ENCODE measurements at regions not wholly inside any gene's neighbourhood (a gene's known extent, or its start where the extent isn't known, plus 50 kb on each side); places are given as distances from the start of the nearest gene placed in this dataset.

GRCh38 chr6:90765895-90766294, 179.0 kb upstream of the MAP3K7 start:
- Mint-ChIP-seq H3K27me3 (peaks cover 5% of the 10 kb centered on the region), H3K4me3 (no peak overlapping the region), H3K4me1 (no peaks in the 10 kb centered on the region), H3K36me3 (ENCODE audit: low read depth) (no peaks in the 10 kb centered on the region), H3K9me3 (no peaks in the 10 kb centered on the region), H3K27ac (no peak overlapping the region)
- DNase-seq: no peak
- ChIA-PET POLR2A (no interaction called here), CTCF (no interaction called here)

- peaks cover 5% of the 10 kb centered on the region for H3K27me3 Mint-ChIP-seq
- CTCF ChIA-PET: no interaction called here
Observed at GRCh38 chr6:90765491-90765890, 178.6 kb upstream of the MAP3K7 start.

DNA sequence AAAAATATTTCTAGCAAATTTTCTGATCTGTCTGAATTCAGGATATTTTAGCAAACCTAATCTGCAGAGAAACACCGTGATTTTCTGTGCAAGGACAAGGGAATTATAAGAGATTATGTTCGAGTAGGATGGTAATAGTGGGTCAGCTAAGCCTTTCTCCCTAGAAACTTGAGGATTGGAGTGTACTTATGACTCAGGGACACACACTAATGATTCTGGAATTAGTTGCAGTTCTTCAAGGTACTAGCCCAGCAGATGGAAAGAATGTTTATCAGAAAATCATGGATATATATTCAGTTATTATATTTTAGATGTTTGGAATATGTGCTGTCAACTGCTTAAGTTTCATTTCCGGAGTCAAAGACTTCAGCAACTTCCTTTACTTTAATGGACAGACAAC, 177.1 kb upstream of the MAP3K7 start:
- Mint-ChIP-seq H3K27me3 (peaks cover 5% of the 10 kb centered on the region), H3K4me1 (no peaks in the 10 kb centered on the region), H3K36me3 (ENCODE audit: low read depth) (no peaks in the 10 kb centered on the region), H3K9me3 (no peaks in the 10 kb centered on the region), H3K4me3 (no peak overlapping the region), H3K27ac (no peak overlapping the region)
- CTCF ChIA-PET: no interaction called here
- DNase-seq: no peak
- POLR2A ChIA-PET: no interaction called here

More at GRCh38 chr6:90765491-90765890, 178.6 kb upstream of the MAP3K7 start:
- POLR2A ChIA-PET: no interaction called here
- DNase-seq: no peak
- H3K4me3 Mint-ChIP-seq: no peak overlapping the region
- H3K36me3 Mint-ChIP-seq (ENCODE audit: low read depth): no peaks in the 10 kb centered on the region
- no peaks in the 10 kb centered on the region for H3K9me3 Mint-ChIP-seq
- H3K4me1 Mint-ChIP-seq: no peaks in the 10 kb centered on the region
- H3K27ac Mint-ChIP-seq: no peak overlapping the region

- Mint-ChIP-seq H3K4me1 (no peaks in the 10 kb centered on the region), H3K27me3 (peaks cover 9% of the 10 kb centered on the region), H3K36me3 (ENCODE audit: low read depth) (no peaks in the 10 kb centered on the region), H3K4me3 (no peak overlapping the region), H3K9me3 (no peaks in the 10 kb centered on the region), H3K27ac (no peak overlapping the region)
- ChIA-PET POLR2A (no interaction called here), CTCF (no interaction called here)
- DNase-seq: no peak
Observed at GRCh38 chr6:90759664-90760063, 172.8 kb upstream of the MAP3K7 start.

DNA sequence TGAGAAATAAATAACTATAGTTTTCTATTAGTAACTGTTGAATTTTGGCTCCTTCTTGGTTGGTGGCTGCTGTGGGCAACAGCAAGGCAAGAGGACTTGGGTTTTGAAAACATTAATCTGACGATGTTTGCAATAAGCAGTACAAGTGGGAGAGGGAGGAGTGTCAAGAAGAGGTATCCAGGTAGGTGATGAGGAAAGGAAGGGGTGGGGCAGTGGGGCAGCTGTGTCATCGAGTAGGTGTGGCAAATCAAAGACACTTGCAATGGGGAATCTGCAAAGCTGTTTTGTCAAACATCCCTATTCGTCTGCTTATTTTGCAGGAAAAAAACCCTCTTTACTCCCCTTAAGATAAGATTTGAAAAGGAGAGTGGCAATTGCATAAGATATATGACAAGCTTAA, 171.9 kb upstream of the MAP3K7 start:
- POLR2A ChIA-PET: no interaction called here
- CTCF ChIA-PET: no interaction called here
- Mint-ChIP-seq H3K27me3 (peaks cover 9% of the 10 kb centered on the region), H3K36me3 (ENCODE audit: low read depth) (no peaks in the 10 kb centered on the region), H3K4me3 (no peak overlapping the region), H3K27ac (no peak overlapping the region), H3K4me1 (no peaks in the 10 kb centered on the region), H3K9me3 (no peaks in the 10 kb centered on the region)
- DNase-seq: no peak

GRCh38 chr6:90753820-90754643, 167.2 kb upstream of the MAP3K7 start:
- Mint-ChIP-seq H3K9me3 (no peaks in the 10 kb centered on the region), H3K27me3 (peaks cover 7% of the 10 kb centered on the region), H3K27ac (no peak overlapping the region), H3K4me3 (no peak overlapping the region), H3K36me3 (ENCODE audit: low read depth) (no peaks in the 10 kb centered on the region), H3K4me1 (no peaks in the 10 kb centered on the region)
- CTCF ChIA-PET: interaction anchor here (0.5 to 0.6 kb wide), 2 partner anchors 130 to 1709 kb away, joined by 3 read pairs; no protein-coding TSS in a partner anchor
- POLR2A ChIA-PET: no interaction called here
- no peak for DNase-seq

- CTCF ChIA-PET: interaction anchor here (1.1 kb wide), 1 partner anchor 9 kb away, joined by 3 read pairs; no protein-coding TSS in a partner anchor
Observed at GRCh38 chr6:90739802-90740201, 152.9 kb upstream of the MAP3K7 start.

GRCh38 chr6:90739339-90739738, 152.5 kb upstream of the MAP3K7 start:
- ChIA-PET CTCF (interaction anchor here (1.1 kb wide), 1 partner anchor 10 kb away, joined by 3 read pairs; no protein-coding TSS in a partner anchor), POLR2A (no interaction called here)
- Mint-ChIP-seq H3K36me3 (ENCODE audit: low read depth) (no peaks in the 10 kb centered on the region), H3K4me3 (no peak overlapping the region), H3K27ac (no peak overlapping the region), H3K27me3 (peaks cover 16% of the 10 kb centered on the region), H3K9me3 (peaks cover under 1% of the 10 kb centered on the region), H3K4me1 (no peaks in the 10 kb centered on the region)
- no peak for DNase-seq

More at GRCh38 chr6:90739802-90740201, 152.9 kb upstream of the MAP3K7 start:
- no peaks in the 10 kb centered on the region for H3K4me1 Mint-ChIP-seq
- no peaks in the 10 kb centered on the region for H3K36me3 Mint-ChIP-seq (ENCODE audit: low read depth)
- H3K4me3 Mint-ChIP-seq: no peak overlapping the region
- H3K27ac Mint-ChIP-seq: no peak overlapping the region
- H3K9me3 Mint-ChIP-seq: no peaks in the 10 kb centered on the region
- H3K27me3 Mint-ChIP-seq: peaks cover 13% of the 10 kb centered on the region
- DNase-seq: no peak
- POLR2A ChIA-PET: no interaction called here

- Mint-ChIP-seq H3K27me3 (peaks cover 10% of the 10 kb centered on the region), H3K36me3 (ENCODE audit: low read depth) (no peaks in the 10 kb centered on the region), H3K27ac (no peak overlapping the region), H3K9me3 (peaks cover 2% of the 10 kb centered on the region), H3K4me3 (no peak overlapping the region), H3K4me1 (no peaks in the 10 kb centered on the region)
- DNase-seq: no peak
- CTCF ChIA-PET: interaction anchor here (0.9 kb wide), 1 partner anchor 18 kb away, joined by 3 read pairs; no protein-coding TSS in a partner anchor
- POLR2A ChIA-PET: no interaction called here
Observed at GRCh38 chr6:90730151-90730673, 143.3 kb upstream of the MAP3K7 start.

- H3K27ac Mint-ChIP-seq: no peak overlapping the region
- POLR2A ChIA-PET: no interaction called here
- CTCF ChIA-PET: no interaction called here
- H3K4me1 Mint-ChIP-seq: no peaks in the 10 kb centered on the region
- DNase-seq: no peak
- H3K4me3 Mint-ChIP-seq: no peak overlapping the region
- H3K36me3 Mint-ChIP-seq (ENCODE audit: low read depth): no peaks in the 10 kb centered on the region
- H3K27me3 Mint-ChIP-seq: peaks cover 5% of the 10 kb centered on the region
- no peaks in the 10 kb centered on the region for H3K9me3 Mint-ChIP-seq
Observed at GRCh38 chr6:90729057-90729456, 142.2 kb upstream of the MAP3K7 start.

- Mint-ChIP-seq H3K27me3 (peaks cover 11% of the 10 kb centered on the region), H3K36me3 (ENCODE audit: low read depth) (no peaks in the 10 kb centered on the region), H3K4me3 (no peak overlapping the region), H3K4me1 (no peaks in the 10 kb centered on the region), H3K9me3 (no peaks in the 10 kb centered on the region), H3K27ac (no peak overlapping the region)
- no peak for DNase-seq
- ChIA-PET POLR2A (no interaction called here), CTCF (no interaction called here)
Observed at GRCh38 chr6:90722648-90723047, 135.8 kb upstream of the MAP3K7 start.

GRCh38 chr6:90720404-90720803, 133.5 kb upstream of the MAP3K7 start:
- no peak overlapping the region for H3K4me3 Mint-ChIP-seq
- no peak overlapping the region for H3K27ac Mint-ChIP-seq
- ChIA-PET POLR2A (no interaction called here), CTCF (no interaction called here)
- no peak for DNase-seq
- H3K27me3 Mint-ChIP-seq: peaks cover 14% of the 10 kb centered on the region
- no peaks in the 10 kb centered on the region for H3K4me1 Mint-ChIP-seq
- H3K36me3 Mint-ChIP-seq (ENCODE audit: low read depth): no peaks in the 10 kb centered on the region
- no peaks in the 10 kb centered on the region for H3K9me3 Mint-ChIP-seq

- CTCF ChIA-PET: no interaction called here
- H3K9me3 Mint-ChIP-seq: no peaks in the 10 kb centered on the region
- no peaks in the 10 kb centered on the region for H3K36me3 Mint-ChIP-seq (ENCODE audit: low read depth)
- POLR2A ChIA-PET: no interaction called here
- H3K4me1 Mint-ChIP-seq: no peaks in the 10 kb centered on the region
- H3K27me3 Mint-ChIP-seq: peaks cover 19% of the 10 kb centered on the region
- no peak for DNase-seq
- no peak overlapping the region for H3K4me3 Mint-ChIP-seq
- no peak overlapping the region for H3K27ac Mint-ChIP-seq
Observed at GRCh38 chr6:90719321-90720195, 132.7 kb upstream of the MAP3K7 start.
